H9 (cell line): ENCODE measurements at regions not wholly inside any gene's neighbourhood (a gene's known extent, or its start where the extent isn't known, plus 50 kb on each side); places are given as distances from the start of the nearest gene placed in this dataset.

Experiments used
- DNase-seq: peaks from one replicate; pipeline ENCODE4 v3.0.0-alpha.2; 2017
- H2AFZ ChIP-seq: one replicate; pipeline ENCODE4 v1.6.1; 2013; ENCODE audit warnings: mild to moderate bottlenecking, low read length, control low read depth, moderate library complexity
- H2AK5ac ChIP-seq: 2 replicates; pipeline ENCODE4 v1.6.1; 2013; ENCODE audit warnings: low read length, control low read depth, mixed read lengths; ENCODE audit not compliant: insufficient read length
- H2BK120ac ChIP-seq: one replicate; pipeline ENCODE4 v1.6.1; 2013; ENCODE audit warnings: low read depth, mild to moderate bottlenecking, low read length, control low read depth, inconsistent platforms; ENCODE audit not compliant: poor library complexity, severe bottlenecking
- H2BK12ac ChIP-seq: 2 replicates; pipeline ENCODE4 v1.6.1; 2013; ENCODE audit warnings: low read length, control low read depth, mixed read lengths, low read depth; ENCODE audit not compliant: insufficient read length
- H2BK15ac ChIP-seq: 2 replicates; pipeline ENCODE4 v1.6.1; 2013; ENCODE audit warnings: low read depth, low read length, control low read depth
- H2BK20ac ChIP-seq: one replicate; pipeline ENCODE4 v1.6.1; 2013; ENCODE audit warnings: low read depth, mild to moderate bottlenecking, low read length, control low read depth, inconsistent platforms; ENCODE audit not compliant: poor library complexity, severe bottlenecking
- H2BK5ac ChIP-seq: 2 replicates; pipeline ENCODE4 v1.6.1; 2013; ENCODE audit warnings: low read length, control low read depth, mixed read lengths; ENCODE audit not compliant: insufficient read length
- H3K14ac ChIP-seq: 2 replicates; pipeline ENCODE4 v1.6.1; 2013; ENCODE audit warnings: low read length, control low read depth; ENCODE audit not compliant: insufficient read depth
- H3K18ac ChIP-seq: 2 replicates; pipeline ENCODE4 v1.6.1; 2013; ENCODE audit warnings: low read depth, mild to moderate bottlenecking, mixed read lengths, low read length, control low read depth; ENCODE audit not compliant: insufficient read length
- H3K23ac ChIP-seq: 2 replicates; pipeline ENCODE4 v1.6.1; 2013; ENCODE audit warnings: low read length, control low read depth, mixed read lengths, low read depth; ENCODE audit not compliant: insufficient read length
- H3K23me2 ChIP-seq: 2 replicates; pipeline ENCODE4 v1.6.1; 2013; ENCODE audit warnings: low read depth, mild to moderate bottlenecking, mixed read lengths, low read length, control low read depth; ENCODE audit not compliant: insufficient read length, poor library complexity, severe bottlenecking
- H3K27ac ChIP-seq: 2 replicates; pipeline ENCODE4 v1.5.1; 2013; ENCODE audit warnings: low read length, control low read depth, mixed read lengths, low read depth; ENCODE audit not compliant: insufficient read length
- H3K27me3 ChIP-seq: 2 replicates; pipeline ENCODE4 v1.6.1; 2013; ENCODE audit warnings: low read length, control low read depth, inconsistent platforms; ENCODE audit not compliant: insufficient read depth
- H3K4ac ChIP-seq: 2 replicates; pipeline ENCODE4 v1.6.1; 2013; ENCODE audit warnings: low read depth, mild to moderate bottlenecking, control low read depth, inconsistent platforms, low read length, moderate library complexity
- H3K4me1 ChIP-seq: 2 replicates; pipeline ENCODE4 v1.6.1; 2013; ENCODE audit warnings: low read length, control low read depth, inconsistent platforms; ENCODE audit not compliant: insufficient read depth
- H3K4me2 ChIP-seq: 2 replicates; pipeline ENCODE4 v1.6.1; 2013; ENCODE audit warnings: low read length, control low read depth, mixed read lengths; ENCODE audit not compliant: insufficient read length, insufficient read depth
- H3K56ac ChIP-seq: 2 replicates; pipeline ENCODE4 v1.6.1; 2013; ENCODE audit warnings: low read depth, mild to moderate bottlenecking, mixed read lengths, low read length, control low read depth; ENCODE audit not compliant: insufficient read length
- H3K79me1 ChIP-seq: 2 replicates; pipeline ENCODE4 v1.6.1; 2013; ENCODE audit warnings: low read depth, mild to moderate bottlenecking, moderate library complexity, low read length, control low read depth, inconsistent platforms; ENCODE audit not compliant: insufficient read depth, poor library complexity, severe bottlenecking
- H3K79me2 ChIP-seq: 2 replicates; pipeline ENCODE4 v1.6.1; 2013; ENCODE audit warnings: low read length, control low read depth, inconsistent platforms; ENCODE audit not compliant: insufficient read depth
- H3K9ac ChIP-seq: 2 replicates; pipeline ENCODE4 v1.6.1; 2013; ENCODE audit warnings: low read length, control low read depth, mixed read lengths; ENCODE audit not compliant: insufficient read length; ENCODE audit errors: extremely low read depth
- H3K9me3 ChIP-seq: one replicate; pipeline ENCODE4 v1.6.1; 2013; ENCODE audit warnings: low read depth, low read length, inconsistent platforms; ENCODE audit not compliant: control insufficient read depth
- H3T11ph ChIP-seq: one replicate; pipeline ENCODE4 v1.6.1; 2013; ENCODE audit warnings: mild to moderate bottlenecking, low read length, control low read depth, inconsistent platforms
- H4K20me1 ChIP-seq: one replicate; pipeline ENCODE4 v1.6.1; 2013; ENCODE audit not compliant: control insufficient read depth, insufficient read length, insufficient read depth
- H4K5ac ChIP-seq: 2 replicates; pipeline ENCODE4 v1.6.1; 2013; ENCODE audit warnings: low read depth, mild to moderate bottlenecking, mixed read lengths, low read length, control low read depth; ENCODE audit not compliant: insufficient read length
- H4K8ac ChIP-seq: replicated peaks from 2 replicates; pipeline ENCODE4 v1.6.1; 2013; ENCODE audit warnings: low read length, control low read depth, mixed read lengths, low read depth; ENCODE audit not compliant: insufficient read length
- H4K91ac ChIP-seq: 2 replicates; pipeline ENCODE4 v1.6.1; 2013; ENCODE audit warnings: low read depth, mild to moderate bottlenecking, moderate library complexity, mixed read lengths, low read length, control low read depth; ENCODE audit not compliant: insufficient read length
- H3K27ac Mint-ChIP-seq, 3 experiments: 2 replicates in 2 of 3; 3 replicates in 1 of 3; pipeline ENCODE4 v1.8.0; 2020 to 2021; ENCODE audit warnings: mixed read lengths in 3 of 3, mild to moderate bottlenecking in 1 of 3, moderate library complexity in 1 of 3
- H3K27me3 Mint-ChIP-seq: 2 replicates; pipeline ENCODE4 v1.8.0; 2021; ENCODE audit warnings: low read depth, mild to moderate bottlenecking, moderate library complexity, mixed read lengths
- H3K36me3 Mint-ChIP-seq, 3 experiments: 2 replicates in 2 of 3; 3 replicates in 1 of 3; pipeline ENCODE4 v1.8.0; 2020 to 2021; ENCODE audit warnings: low read depth in 3 of 3, mixed read lengths in 3 of 3; ENCODE audit not compliant: insufficient read depth in 1 of 3
- H3K4me1 Mint-ChIP-seq, 2 experiments: 2 replicates each; pipeline ENCODE4 v1.8.0; 2020; ENCODE audit warnings: mixed read lengths in 2 of 2
- H3K4me3 Mint-ChIP-seq, 2 experiments: 2 replicates in 1 of 2; 3 replicates in 1 of 2; pipeline ENCODE4 v1.8.0; 2020 to 2021; ENCODE audit warnings: mild to moderate bottlenecking in 2 of 2, mixed read lengths in 2 of 2, moderate library complexity in 1 of 2
- H3K9me3 Mint-ChIP-seq, 2 experiments: 2 replicates in 1 of 2; 3 replicates in 1 of 2; pipeline ENCODE4 v1.8.0; 2020; ENCODE audit warnings: mild to moderate bottlenecking in 2 of 2, mixed read lengths in 2 of 2, moderate library complexity in 1 of 2
- WGBS: extraction: QIAGEN DNeasy Blood & Tissue Kit; methylation state at CpG from one replicate; pipeline ENCODE4 v1.1.7; 2013; ENCODE audit warnings: missing lambda C conversion rate, low lambda C conversion rate, mixed read lengths; ENCODE audit not compliant: insufficient read length; ENCODE audit errors: extremely low coverage; 5-methylcytosine and 5-hydroxymethylcytosine counted together
- TF ChIP-seq, protein P1 (sequence below): fragments of 200-600 bp; sonication (generic); conservative IDR thresholded peaks from 3 replicates; pipeline ENCODE4 v1.8.0; 2021; ENCODE audit warnings: antibody characterized with exemption, mild to moderate bottlenecking

GRCh38 chr6:105711216-105711615, 308.3 kb upstream of the PREP start:
- peaks cover 3 to 6% of the 10 kb centered on the region in 2 experiments for H3K4me1 Mint-ChIP-seq
- H3K4me1 ChIP-seq = no peaks in the 10 kb centered on the region
- H4K8ac ChIP-seq = no peak overlapping the region
- H4K91ac ChIP-seq = no peak overlapping the region
- H3K14ac ChIP-seq = no peak overlapping the region
- H2AK5ac ChIP-seq = no peak overlapping the region
- H3K79me2 ChIP-seq = no peaks in the 10 kb centered on the region
- DNase-seq = no peak
- H3K27ac Mint-ChIP-seq = no peak overlapping the region
- no peak overlapping the region for H3K18ac ChIP-seq
- H3K23me2 ChIP-seq = no peaks in the 10 kb centered on the region
- no peak overlapping the region for H2BK5ac ChIP-seq
- no peak overlapping the region for H2BK15ac ChIP-seq
- no peak overlapping the region for H3T11ph ChIP-seq
- H2BK120ac ChIP-seq = no peak overlapping the region
- TF ChIP-seq, protein P1, sequence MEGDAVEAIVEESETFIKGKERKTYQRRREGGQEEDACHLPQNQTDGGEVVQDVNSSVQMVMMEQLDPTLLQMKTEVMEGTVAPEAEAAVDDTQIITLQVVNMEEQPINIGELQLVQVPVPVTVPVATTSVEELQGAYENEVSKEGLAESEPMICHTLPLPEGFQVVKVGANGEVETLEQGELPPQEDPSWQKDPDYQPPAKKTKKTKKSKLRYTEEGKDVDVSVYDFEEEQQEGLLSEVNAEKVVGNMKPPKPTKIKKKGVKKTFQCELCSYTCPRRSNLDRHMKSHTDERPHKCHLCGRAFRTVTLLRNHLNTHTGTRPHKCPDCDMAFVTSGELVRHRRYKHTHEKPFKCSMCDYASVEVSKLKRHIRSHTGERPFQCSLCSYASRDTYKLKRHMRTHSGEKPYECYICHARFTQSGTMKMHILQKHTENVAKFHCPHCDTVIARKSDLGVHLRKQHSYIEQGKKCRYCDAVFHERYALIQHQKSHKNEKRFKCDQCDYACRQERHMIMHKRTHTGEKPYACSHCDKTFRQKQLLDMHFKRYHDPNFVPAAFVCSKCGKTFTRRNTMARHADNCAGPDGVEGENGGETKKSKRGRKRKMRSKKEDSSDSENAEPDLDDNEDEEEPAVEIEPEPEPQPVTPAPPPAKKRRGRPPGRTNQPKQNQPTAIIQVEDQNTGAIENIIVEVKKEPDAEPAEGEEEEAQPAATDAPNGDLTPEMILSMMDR = no peak
- no peak overlapping the region for H3K27ac ChIP-seq
- no peak overlapping the region for H3K4me3 Mint-ChIP-seq
- H2BK12ac ChIP-seq = no peak overlapping the region
- no peak overlapping the region for H3K56ac ChIP-seq
- H2AFZ ChIP-seq = no peak overlapping the region
- H3K4me2 ChIP-seq = no peak overlapping the region
- H3K27me3 ChIP-seq = no peaks in the 10 kb centered on the region
- no peak overlapping the region for H4K5ac ChIP-seq
- H4K20me1 ChIP-seq = no peaks in the 10 kb centered on the region
- no peak overlapping the region for H3K9ac ChIP-seq
- no peaks in the 10 kb centered on the region for H3K79me1 ChIP-seq
- H3K27me3 Mint-ChIP-seq = no peaks in the 10 kb centered on the region
- H2BK20ac ChIP-seq = no peak overlapping the region
- H3K9me3 Mint-ChIP-seq = peaks cover 32 to 37% of the 10 kb centered on the region in 2 experiments
- H3K4ac ChIP-seq = no peak overlapping the region
- no peak overlapping the region for H3K23ac ChIP-seq
- no peaks in the 10 kb centered on the region for H3K9me3 ChIP-seq
- H3K36me3 Mint-ChIP-seq = peaks cover 9 to 35% (median 22%) of the 10 kb centered on the region in 3 experiments
- no CpG with 5 or more reads among the region's 2 CpGs for WGBS
